Body of pancreas (tissue), 4 donors: ENCODE measurements at regions not wholly inside any gene's neighbourhood (a gene's known extent, or its start where the extent isn't known, plus 50 kb on each side); places are given as distances from the start of the nearest gene placed in this dataset.
"Not testable (repeated sequence)": the region's sequence is repeated elsewhere in the genome, so short reads cannot be mapped to it uniquely, and the experiment has no call there.

ENCODE experiments used
- ATAC-seq: fragments of 150-250 bp; one replicate; pipeline ENCODE4 v1.9.1; 2016
- DNase-seq, 4 donors: peaks; one replicate each; pipeline ENCODE4 v3.0.0-alpha.2; 2019
- H3K27ac ChIP-seq, 4 donors: fragments of 200-600 bp; sonication (generic); 1 replicate in 3 of 4; 2 replicates in 1 of 4; pipeline versions ENCODE4 v1.5.1 to v1.6.1; 2016 to 2019; ENCODE audit warnings: mild to moderate bottlenecking in 1 of 4, mixed read lengths in 1 of 4, moderate library complexity in 1 of 4
- H3K27me3 ChIP-seq, 2 donors: fragments of 200-600 bp; sonication (generic); one replicate each; pipeline ENCODE4 v1.6.0; 2016; ENCODE audit warnings: mild to moderate bottlenecking in 1 of 2
- H3K36me3 ChIP-seq, 2 donors: fragments of 200-600 bp; sonication (generic); replicated peaks in 1 of 2; 2 replicates each; pipeline ENCODE4 v1.5.1; 2016; ENCODE audit warnings: low read depth in 2 of 2; ENCODE audit not compliant: insufficient read depth in 1 of 2
- H3K4me1 ChIP-seq: fragments of 200-600 bp; sonication (generic); one replicate; pipeline ENCODE4 v1.6.0; 2016
- H3K4me3 ChIP-seq, 2 donors: fragments of 200-600 bp; sonication (generic); 1 replicate in 1 of 2; 2 replicates in 1 of 2; pipeline ENCODE4 v1.5.1; 2016 to 2019
- H3K9me3 ChIP-seq, 3 donors: fragments of 200-600 bp; sonication (generic); 1 replicate in 2 of 3; 2 replicates in 1 of 3; pipeline ENCODE4 v1.5.1; 2016
- CTCF ChIP-seq, 7 experiments: fragments of 450-650 bp in 4 of 7; fragments of 200-600 bp in 3 of 7; sonication (generic) in 3 of 7; IDR thresholded peaks; one replicate each; pipeline ENCODE4 v1.5.1; 2016 to 2019; ENCODE audit warnings: antibody characterized with exemption in 7 of 7
- POLR2A ChIP-seq, 3 donors: fragments of 450-650 bp; IDR thresholded peaks; one replicate each; pipeline ENCODE4 v1.6.1; 2016; ENCODE audit warnings: antibody characterized with exemption in 3 of 3, mild to moderate bottlenecking in 2 of 3
- WGBS, 2 donors: methylation state at CpG; one replicate each; pipeline ENCODE4 v1.1.5; 2017; 5-methylcytosine and 5-hydroxymethylcytosine counted together
- intact Hi-C: fragments of 100-400 bp; cut with DNase I; formaldehyde crosslinking; loops from one replicate; pipeline ENCODE4 v1.15.1; 2023

GRCh38 chr6:103826209-103826608, 1033.5 kb downstream of the HACE1 start:
- H3K36me3 ChIP-seq: no peaks in the 10 kb centered on the region
- no peaks in the 10 kb centered on the region for H3K27me3 ChIP-seq
- ATAC-seq (no peak), DNase-seq (no peak)
- no peaks in the 10 kb centered on the region for H3K4me1 ChIP-seq
- 32 to 54% methylated on average over 2 of the region's 2 CpGs for WGBS, 2 donors
- no peak overlapping the region for H3K4me3 ChIP-seq
- no peaks in the 10 kb centered on the region for H3K9me3 ChIP-seq
- H3K27ac ChIP-seq: no peak overlapping the region
- intact Hi-C loops: no loop called here
- TF ChIP-seq CTCF (IDR thresholded peaks at IDR 0.05) (no peak), POLR2A (IDR thresholded peaks at IDR 0.05) (no peak)

- Histone ChIP-seq H3K9me3 (no peaks in the 10 kb centered on the region), H3K27me3 (no peaks in the 10 kb centered on the region), H3K36me3 (no peaks in the 10 kb centered on the region), H3K27ac (no peak overlapping the region), H3K4me3 (no peak overlapping the region), H3K4me1 (no peaks in the 10 kb centered on the region)
- intact Hi-C loops: no loop called here
- TF ChIP-seq POLR2A (IDR thresholded peaks at IDR 0.05): no peak
- no peak for TF ChIP-seq CTCF (IDR thresholded peaks at IDR 0.05)
- 49 to 65% methylated on average over 3 of the region's 3 CpGs for WGBS, 2 donors
- no peak for DNase-seq
- no peak for ATAC-seq
Measured at GRCh38 chr6:103820148-103820547, 1039.6 kb downstream of the HACE1 start.

- Histone ChIP-seq H3K27me3 (no peaks in the 10 kb centered on the region), H3K4me3 (no peak overlapping the region), H3K9me3 (no peaks in the 10 kb centered on the region), H3K27ac (no peak overlapping the region), H3K4me1 (no peaks in the 10 kb centered on the region), H3K36me3 (no peaks in the 10 kb centered on the region)
- intact Hi-C loops: no loop called here
- ATAC-seq (no peak), DNase-seq (no peak)
- TF ChIP-seq POLR2A (IDR thresholded peaks at IDR 0.05) (no peak), CTCF (IDR thresholded peaks at IDR 0.05) (no peak)
- 18 to 23% methylated on average over 3 of the region's 3 CpGs for WGBS, 2 donors
Measured at GRCh38 chr6:103819509-103819908, 1040.2 kb downstream of the HACE1 start.

GRCh38 chr6:103812970-103813369, 1046.7 kb downstream of the HACE1 start:
- H3K36me3 ChIP-seq: no peaks in the 10 kb centered on the region
- ATAC-seq (no peak), DNase-seq (no peak)
- intact Hi-C loops: no loop called here
- H3K4me1 ChIP-seq: no peaks in the 10 kb centered on the region
- H3K4me3 ChIP-seq: no peak overlapping the region
- no peak overlapping the region for H3K27ac ChIP-seq
- no peaks in the 10 kb centered on the region for H3K27me3 ChIP-seq
- H3K9me3 ChIP-seq: no peaks in the 10 kb centered on the region
- TF ChIP-seq CTCF (IDR thresholded peaks at IDR 0.05) (no peak), POLR2A (IDR thresholded peaks at IDR 0.05) (no peak)

GRCh38 chr6:103801901-103802479, 1057.7 kb downstream of the HACE1 start:
- H3K36me3 ChIP-seq, DNase-seq, intact Hi-C loops, H3K4me3 ChIP-seq, H3K27ac ChIP-seq, ATAC-seq, H3K27me3 ChIP-seq, H3K9me3 ChIP-seq, H3K4me1 ChIP-seq: not testable (repeated sequence)
- 68 to 72% methylated on average over 9 to 11 of the region's 11 CpGs for whole genome bisulfite sequencing, 2 donors
